ENCODE measurements at regions not wholly inside any gene's neighbourhood (a gene's known extent, or its start where the extent isn't known, plus 50 kb on each side); places are given as distances from the start of the nearest gene placed in this dataset.
"Not testable (repeated sequence)": the region's sequence is repeated elsewhere in the genome, so short reads cannot be mapped to it uniquely, and the experiment has no call there.

GRCh38 chr9:82117026-82117811 lies 128.6 kb downstream of the SPATA31D1 start:
- DNase-seq, result peak; percentile 95

- DNase-seq, result no peak
Measured at GRCh38 chr9:82122731-82123130, 134.2 kb downstream of the SPATA31D1 start.

- no peak for DNase-seq
Measured at GRCh38 chr9:82124090-82124489, 135.5 kb downstream of the SPATA31D1 start.

- DNase-seq, result no peak
Measured at GRCh38 chr9:82126256-82126655, 137.7 kb downstream of the SPATA31D1 start.

- no peak for DNase-seq
Measured at GRCh38 chr9:82127465-82127864, 138.9 kb downstream of the SPATA31D1 start.

GRCh38 chr9:82128011-82128696 lies 139.6 kb downstream of the SPATA31D1 start:
- DNase-seq, result peak; percentile 17

GRCh38 chr9:82129708-82130107 lies 141.1 kb downstream of the SPATA31D1 start:
- DNase-seq, result no peak

GRCh38 chr9:82130331-82131042 lies 141.9 kb downstream of the SPATA31D1 start:
- no peak for DNase-seq

- DNase-seq, result no peak
Measured at GRCh38 chr9:82131072-82131471, 142.5 kb downstream of the SPATA31D1 start.

- DNase-seq, result no peak
Measured at GRCh38 chr9:82132024-82132423, 143.5 kb downstream of the SPATA31D1 start.

GRCh38 chr9:82134010-82134409 lies 145.4 kb downstream of the SPATA31D1 start:
- DNase-seq, result no peak

- DNase-seq, result no peak
Measured at GRCh38 chr9:82135106-82135505, 146.5 kb downstream of the SPATA31D1 start.

- DNase-seq, result not testable (repeated sequence)
Measured at GRCh38 chr9:82138081-82138480, 149.5 kb downstream of the SPATA31D1 start.

- no peak for DNase-seq
Measured at GRCh38 chr9:82140471-82140870, 151.9 kb downstream of the SPATA31D1 start.

GRCh38 chr9:82144803-82145202 lies 156.2 kb downstream of the SPATA31D1 start:
- no peak for DNase-seq

GRCh38 chr9:82146677-82147076 lies 158.1 kb downstream of the SPATA31D1 start:
- DNase-seq, result no peak

GRCh38 chr9:82147798-82148425 lies 159.3 kb downstream of the SPATA31D1 start:
- no peak for DNase-seq

GRCh38 chr9:82148426-82148810 lies 159.8 kb downstream of the SPATA31D1 start:
- DNase-seq, result no peak

GRCh38 chr9:82148901-82149461 lies 160.4 kb downstream of the SPATA31D1 start:
- peak; percentile 85 for DNase-seq

- DNase-seq, result peak; percentile 87
Measured at GRCh38 chr9:82149501-82149946, 161.0 kb downstream of the SPATA31D1 start.

- no peak for DNase-seq
Measured at GRCh38 chr9:82152181-82152580, 163.6 kb downstream of the SPATA31D1 start.

- no peak for DNase-seq
Measured at GRCh38 chr9:82153032-82153431, 164.5 kb downstream of the SPATA31D1 start.

Measured in skin of body (tissue), 1 donor.